ENCODE measurements at regions not wholly inside any gene's neighbourhood (a gene's known extent, or its start where the extent isn't known, plus 50 kb on each side); places are given as distances from the start of the nearest gene placed in this dataset.

- H3K36me3 ChIP-seq (ENCODE audit: control insufficient read depth, low read depth, low read length): no peaks in the 10 kb centered on the region
- H3K4me3 ChIP-seq (ENCODE audit: low read length): no peak overlapping the region
- peaks cover 3% of the 10 kb centered on the region for H3K9me3 ChIP-seq (ENCODE audit: control insufficient read depth, low read depth, low read length)
- H3K4me1 ChIP-seq (ENCODE audit: control insufficient read depth, low read depth, low read length): peaks cover 5% of the 10 kb centered on the region
- no peaks in the 10 kb centered on the region for H3K27me3 ChIP-seq (ENCODE audit: control insufficient read depth, insufficient read depth, low read length)
- no peak overlapping the region for H3K9ac ChIP-seq (ENCODE audit: low read length)
- H3K27ac ChIP-seq (ENCODE audit: low read length): no peak overlapping the region
These were observed 139.1 kb upstream of the PAQR3 start for GRCh38 chr4:79078339-79078738.

GRCh38 chr4:79074040-79074439, 134.8 kb upstream of the PAQR3 start:
- no peaks in the 10 kb centered on the region for H3K4me1 ChIP-seq (ENCODE audit: control insufficient read depth, low read depth, low read length)
- H3K9ac ChIP-seq (ENCODE audit: low read length): no peak overlapping the region
- no peaks in the 10 kb centered on the region for H3K27me3 ChIP-seq (ENCODE audit: control insufficient read depth, insufficient read depth, low read length)
- H3K36me3 ChIP-seq (ENCODE audit: control insufficient read depth, low read depth, low read length): no peaks in the 10 kb centered on the region
- no peak overlapping the region for H3K27ac ChIP-seq (ENCODE audit: low read length)
- no peak overlapping the region for H3K4me3 ChIP-seq (ENCODE audit: low read length)
- H3K9me3 ChIP-seq (ENCODE audit: control insufficient read depth, low read depth, low read length): peaks cover 3% of the 10 kb centered on the region

GRCh38 chr4:79073471-79073870, 134.2 kb upstream of the PAQR3 start:
- Histone ChIP-seq H3K9me3 (ENCODE audit: control insufficient read depth, low read depth, low read length) (peaks cover 3% of the 10 kb centered on the region), H3K9ac (ENCODE audit: low read length) (no peak overlapping the region), H3K36me3 (ENCODE audit: control insufficient read depth, low read depth, low read length) (no peaks in the 10 kb centered on the region), H3K27me3 (ENCODE audit: control insufficient read depth, insufficient read depth, low read length) (no peaks in the 10 kb centered on the region), H3K27ac (ENCODE audit: low read length) (no peak overlapping the region), H3K4me1 (ENCODE audit: control insufficient read depth, low read depth, low read length) (no peaks in the 10 kb centered on the region), H3K4me3 (ENCODE audit: low read length) (no peak overlapping the region)

- no peaks in the 10 kb centered on the region for H3K4me1 ChIP-seq (ENCODE audit: control insufficient read depth, low read depth, low read length)
- H3K36me3 ChIP-seq (ENCODE audit: control insufficient read depth, low read depth, low read length): no peaks in the 10 kb centered on the region
- no peak overlapping the region for H3K27ac ChIP-seq (ENCODE audit: low read length)
- H3K9ac ChIP-seq (ENCODE audit: low read length): no peak overlapping the region
- no peaks in the 10 kb centered on the region for H3K9me3 ChIP-seq (ENCODE audit: control insufficient read depth, low read depth, low read length)
- no peaks in the 10 kb centered on the region for H3K27me3 ChIP-seq (ENCODE audit: control insufficient read depth, insufficient read depth, low read length)
- no peak overlapping the region for H3K4me3 ChIP-seq (ENCODE audit: low read length)
These were observed 126.0 kb upstream of the PAQR3 start for GRCh38 chr4:79065262-79065661.

GRCh38 chr4:79064806-79065205, 125.6 kb upstream of the PAQR3 start:
- no peak overlapping the region for H3K9ac ChIP-seq (ENCODE audit: low read length)
- H3K4me3 ChIP-seq (ENCODE audit: low read length): no peak overlapping the region
- no peak overlapping the region for H3K27ac ChIP-seq (ENCODE audit: low read length)
- H3K4me1 ChIP-seq (ENCODE audit: control insufficient read depth, low read depth, low read length): no peaks in the 10 kb centered on the region
- no peaks in the 10 kb centered on the region for H3K36me3 ChIP-seq (ENCODE audit: control insufficient read depth, low read depth, low read length)
- no peaks in the 10 kb centered on the region for H3K27me3 ChIP-seq (ENCODE audit: control insufficient read depth, insufficient read depth, low read length)
- no peaks in the 10 kb centered on the region for H3K9me3 ChIP-seq (ENCODE audit: control insufficient read depth, low read depth, low read length)

GRCh38 chr4:79059631-79060399, 120.6 kb upstream of the PAQR3 start:
- peaks cover 3% of the 10 kb centered on the region for H3K4me1 ChIP-seq (ENCODE audit: control insufficient read depth, low read depth, low read length)
- H3K4me3 ChIP-seq (ENCODE audit: low read length): no peak overlapping the region
- no peak overlapping the region for H3K9ac ChIP-seq (ENCODE audit: low read length)
- no peaks in the 10 kb centered on the region for H3K36me3 ChIP-seq (ENCODE audit: control insufficient read depth, low read depth, low read length)
- no peaks in the 10 kb centered on the region for H3K27me3 ChIP-seq (ENCODE audit: control insufficient read depth, insufficient read depth, low read length)
- H3K9me3 ChIP-seq (ENCODE audit: control insufficient read depth, low read depth, low read length): no peaks in the 10 kb centered on the region
- no peak overlapping the region for H3K27ac ChIP-seq (ENCODE audit: low read length)

- Histone ChIP-seq H3K9ac (ENCODE audit: low read length) (no peak overlapping the region), H3K9me3 (ENCODE audit: control insufficient read depth, low read depth, low read length) (no peaks in the 10 kb centered on the region), H3K4me3 (ENCODE audit: low read length) (no peak overlapping the region), H3K4me1 (ENCODE audit: control insufficient read depth, low read depth, low read length) (peaks cover 3% of the 10 kb centered on the region), H3K27me3 (ENCODE audit: control insufficient read depth, insufficient read depth, low read length) (no peaks in the 10 kb centered on the region), H3K36me3 (ENCODE audit: control insufficient read depth, low read depth, low read length) (no peaks in the 10 kb centered on the region), H3K27ac (ENCODE audit: low read length) (no peak overlapping the region)
These were observed 118.5 kb upstream of the PAQR3 start for GRCh38 chr4:79057772-79058171.

- no peak overlapping the region for H3K27ac ChIP-seq (ENCODE audit: low read length)
- no peak overlapping the region for H3K9ac ChIP-seq (ENCODE audit: low read length)
- no peak overlapping the region for H3K4me3 ChIP-seq (ENCODE audit: low read length)
- no peaks in the 10 kb centered on the region for H3K27me3 ChIP-seq (ENCODE audit: control insufficient read depth, insufficient read depth, low read length)
- no peaks in the 10 kb centered on the region for H3K9me3 ChIP-seq (ENCODE audit: control insufficient read depth, low read depth, low read length)
- no peaks in the 10 kb centered on the region for H3K36me3 ChIP-seq (ENCODE audit: control insufficient read depth, low read depth, low read length)
- H3K4me1 ChIP-seq (ENCODE audit: control insufficient read depth, low read depth, low read length): peaks cover 3% of the 10 kb centered on the region
These were observed 114.5 kb upstream of the PAQR3 start for GRCh38 chr4:79053754-79054153.

GRCh38 chr4:79050541-79050880, 111.3 kb upstream of the PAQR3 start:
- Histone ChIP-seq H3K36me3 (ENCODE audit: control insufficient read depth, low read depth, low read length) (no peaks in the 10 kb centered on the region), H3K4me1 (ENCODE audit: control insufficient read depth, low read depth, low read length) (no peaks in the 10 kb centered on the region), H3K9me3 (ENCODE audit: control insufficient read depth, low read depth, low read length) (no peaks in the 10 kb centered on the region), H3K4me3 (ENCODE audit: low read length) (no peak overlapping the region), H3K27ac (ENCODE audit: low read length) (no peak overlapping the region), H3K9ac (ENCODE audit: low read length) (no peak overlapping the region), H3K27me3 (ENCODE audit: control insufficient read depth, insufficient read depth, low read length) (no peaks in the 10 kb centered on the region)

GRCh38 chr4:79049840-79050540, 110.8 kb upstream of the PAQR3 start:
- Histone ChIP-seq H3K4me3 (ENCODE audit: low read length) (no peak overlapping the region), H3K36me3 (ENCODE audit: control insufficient read depth, low read depth, low read length) (no peaks in the 10 kb centered on the region), H3K4me1 (ENCODE audit: control insufficient read depth, low read depth, low read length) (no peaks in the 10 kb centered on the region), H3K9ac (ENCODE audit: low read length) (no peak overlapping the region), H3K9me3 (ENCODE audit: control insufficient read depth, low read depth, low read length) (no peaks in the 10 kb centered on the region), H3K27me3 (ENCODE audit: control insufficient read depth, insufficient read depth, low read length) (no peaks in the 10 kb centered on the region), H3K27ac (ENCODE audit: low read length) (no peak overlapping the region)

GRCh38 chr4:79048878-79049277, 109.6 kb upstream of the PAQR3 start:
- Histone ChIP-seq H3K9ac (ENCODE audit: low read length) (no peak overlapping the region), H3K27ac (ENCODE audit: low read length) (no peak overlapping the region), H3K4me3 (ENCODE audit: low read length) (no peak overlapping the region), H3K27me3 (ENCODE audit: control insufficient read depth, insufficient read depth, low read length) (no peaks in the 10 kb centered on the region), H3K4me1 (ENCODE audit: control insufficient read depth, low read depth, low read length) (no peaks in the 10 kb centered on the region), H3K36me3 (ENCODE audit: control insufficient read depth, low read depth, low read length) (no peaks in the 10 kb centered on the region), H3K9me3 (ENCODE audit: control insufficient read depth, low read depth, low read length) (no peaks in the 10 kb centered on the region)

- no peak overlapping the region for H3K27ac ChIP-seq (ENCODE audit: low read length)
- H3K36me3 ChIP-seq (ENCODE audit: control insufficient read depth, low read depth, low read length): no peaks in the 10 kb centered on the region
- no peaks in the 10 kb centered on the region for H3K4me1 ChIP-seq (ENCODE audit: control insufficient read depth, low read depth, low read length)
- H3K4me3 ChIP-seq (ENCODE audit: low read length): no peak overlapping the region
- no peak overlapping the region for H3K9ac ChIP-seq (ENCODE audit: low read length)
- H3K9me3 ChIP-seq (ENCODE audit: control insufficient read depth, low read depth, low read length): no peaks in the 10 kb centered on the region
- H3K27me3 ChIP-seq (ENCODE audit: control insufficient read depth, insufficient read depth, low read length): no peaks in the 10 kb centered on the region
These were observed 108.1 kb upstream of the PAQR3 start for GRCh38 chr4:79047316-79047715.

Measured in iPS-18a (cell line).